ACC112 (cell line): ENCODE measurements at regions not wholly inside any gene's neighbourhood (a gene's known extent, or its start where the extent isn't known, plus 50 kb on each side); places are given as distances from the start of the nearest gene placed in this dataset.

Source experiments
- H2AFZ ChIP-seq: fragments of 200-600 bp; sonication (generic); one replicate; pipeline ENCODE4 v1.6.0; 2017; ENCODE audit warnings: antibody characterized with exemption, low read length; ENCODE audit not compliant: unreplicated experiment
- H3K27ac ChIP-seq: fragments of 200-600 bp; sonication (generic); 2 replicates; pipeline ENCODE4 v1.5.1; 2014; ENCODE audit warnings: low read depth, mild to moderate bottlenecking, antibody characterized with exemption, low read length, moderate library complexity
- H3K27me3 ChIP-seq: fragments of 200-600 bp; sonication (generic); 2 replicates; pipeline ENCODE4 v1.6.1; 2014; ENCODE audit warnings: mild to moderate bottlenecking, antibody characterized with exemption, low read length, moderate library complexity, mixed read lengths; ENCODE audit not compliant: insufficient read depth
- H3K36me3 ChIP-seq: fragments of 200-600 bp; sonication (generic); 2 replicates; pipeline ENCODE4 v1.6.1; 2016; ENCODE audit warnings: mild to moderate bottlenecking, antibody characterized with exemption, low read length, moderate library complexity, mixed read lengths; ENCODE audit not compliant: insufficient read depth
- H3K4me1 ChIP-seq: fragments of 200-600 bp; sonication (generic); one replicate; pipeline ENCODE4 v1.6.1; 2016; ENCODE audit warnings: low read length, mixed read lengths; ENCODE audit not compliant: insufficient read depth, unreplicated experiment, control insufficient read depth
- H3K4me3 ChIP-seq: fragments of 200-600 bp; sonication (generic); 2 replicates; pipeline ENCODE4 v1.5.1; 2014; ENCODE audit warnings: mild to moderate bottlenecking, low read depth, low read length
- H3K79me2 ChIP-seq: fragments of 200-600 bp; sonication (generic); one replicate; pipeline ENCODE4 v1.6.0; 2016; ENCODE audit warnings: low read length; ENCODE audit not compliant: control insufficient read depth, unreplicated experiment, insufficient read depth

GRCh38 chr10:33496096-33496495, 161.6 kb upstream of the NRP1 start:
- peaks cover 10% of the 10 kb centered on the region for H3K4me1 ChIP-seq
- no peaks in the 10 kb centered on the region for H3K36me3 ChIP-seq
- H3K4me3 ChIP-seq = no peak overlapping the region
- no peak overlapping the region for H2AFZ ChIP-seq
- no peaks in the 10 kb centered on the region for H3K27me3 ChIP-seq
- H3K79me2 ChIP-seq = no peaks in the 10 kb centered on the region
- no peak overlapping the region for H3K27ac ChIP-seq

DNA sequence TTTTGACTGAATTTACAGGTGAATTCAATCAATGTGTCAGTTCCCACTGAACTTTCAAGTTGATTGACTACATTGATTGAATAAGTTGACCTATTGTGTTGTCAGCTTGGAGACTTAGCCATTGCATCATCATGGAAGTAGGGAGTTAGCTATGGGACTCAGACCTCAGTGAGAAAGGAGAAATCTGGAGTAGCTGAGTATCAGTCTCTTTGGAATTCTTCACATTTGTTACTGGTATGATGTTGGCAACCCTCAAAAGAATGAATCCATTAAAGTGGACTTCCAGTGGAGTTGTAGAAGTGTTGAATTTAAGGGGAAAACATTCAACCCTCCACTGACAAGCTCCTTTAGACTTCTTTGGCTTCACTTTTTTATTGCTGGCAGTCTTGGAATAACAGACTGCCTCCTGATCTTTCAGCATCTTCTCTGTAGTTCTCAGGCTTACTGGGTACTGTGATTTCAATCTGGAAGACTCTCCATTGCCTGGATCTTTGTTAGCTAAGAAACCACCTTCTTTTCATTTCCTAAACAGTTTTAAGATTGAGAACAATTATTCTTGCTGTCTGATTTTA, 160.3 kb upstream of the NRP1 start:
- Histone ChIP-seq H3K27me3 (no peaks in the 10 kb centered on the region), H3K4me1 (peaks cover 10% of the 10 kb centered on the region), H3K27ac (no peak overlapping the region), H3K79me2 (no peaks in the 10 kb centered on the region), H3K36me3 (no peaks in the 10 kb centered on the region), H3K4me3 (no peak overlapping the region), H2AFZ (no peak overlapping the region)

GRCh38 chr10:33493978-33494377, 159.5 kb upstream of the NRP1 start:
- Histone ChIP-seq H3K36me3 (no peaks in the 10 kb centered on the region), H3K27me3 (no peaks in the 10 kb centered on the region), H3K4me3 (no peak overlapping the region), H2AFZ (no peak overlapping the region), H3K79me2 (no peaks in the 10 kb centered on the region), H3K4me1 (peaks cover 10% of the 10 kb centered on the region), H3K27ac (no peak overlapping the region)

GRCh38 chr10:33493497-33493896, 159.0 kb upstream of the NRP1 start:
- no peaks in the 10 kb centered on the region for H3K79me2 ChIP-seq
- no peak overlapping the region for H3K27ac ChIP-seq
- H2AFZ ChIP-seq = no peak overlapping the region
- H3K4me3 ChIP-seq = no peak overlapping the region
- H3K4me1 ChIP-seq = peaks cover 10% of the 10 kb centered on the region
- H3K27me3 ChIP-seq = no peaks in the 10 kb centered on the region
- H3K36me3 ChIP-seq = no peaks in the 10 kb centered on the region

DNA sequence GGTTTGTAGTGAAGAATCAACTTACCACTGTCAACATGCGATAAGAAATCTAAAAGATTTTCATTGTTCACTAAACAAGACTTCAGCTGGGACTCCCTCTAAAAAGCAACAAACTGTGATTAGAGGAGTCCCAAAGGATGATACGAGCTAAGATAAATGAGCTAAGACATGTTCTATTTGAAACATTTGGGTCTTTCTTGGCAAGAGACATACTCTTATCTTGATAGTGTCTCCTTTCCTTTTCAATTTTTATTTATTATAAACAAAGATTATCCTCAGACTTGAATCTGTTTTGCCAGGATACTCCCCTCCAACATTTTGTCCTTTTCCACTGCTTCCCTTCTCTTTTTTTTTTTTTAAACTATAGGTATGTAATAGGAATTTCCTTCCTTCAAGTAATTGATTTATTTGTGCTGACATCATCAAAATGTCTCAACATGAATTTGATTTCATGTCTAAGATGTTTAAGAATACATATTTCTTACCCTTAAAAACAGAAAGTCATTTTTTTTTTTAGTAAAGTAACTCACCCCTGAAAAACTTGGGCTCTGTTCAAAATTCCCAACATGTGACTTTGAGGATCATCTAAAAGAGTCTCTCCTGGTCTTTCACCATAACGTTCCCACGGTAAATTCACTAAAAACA, 158.4 kb upstream of the NRP1 start:
- Histone ChIP-seq H3K27ac (no peak overlapping the region), H3K79me2 (no peaks in the 10 kb centered on the region), H3K36me3 (no peaks in the 10 kb centered on the region), H3K4me1 (peaks cover 9% of the 10 kb centered on the region), H3K27me3 (no peaks in the 10 kb centered on the region), H3K4me3 (no peak overlapping the region), H2AFZ (no peak overlapping the region)

DNA sequence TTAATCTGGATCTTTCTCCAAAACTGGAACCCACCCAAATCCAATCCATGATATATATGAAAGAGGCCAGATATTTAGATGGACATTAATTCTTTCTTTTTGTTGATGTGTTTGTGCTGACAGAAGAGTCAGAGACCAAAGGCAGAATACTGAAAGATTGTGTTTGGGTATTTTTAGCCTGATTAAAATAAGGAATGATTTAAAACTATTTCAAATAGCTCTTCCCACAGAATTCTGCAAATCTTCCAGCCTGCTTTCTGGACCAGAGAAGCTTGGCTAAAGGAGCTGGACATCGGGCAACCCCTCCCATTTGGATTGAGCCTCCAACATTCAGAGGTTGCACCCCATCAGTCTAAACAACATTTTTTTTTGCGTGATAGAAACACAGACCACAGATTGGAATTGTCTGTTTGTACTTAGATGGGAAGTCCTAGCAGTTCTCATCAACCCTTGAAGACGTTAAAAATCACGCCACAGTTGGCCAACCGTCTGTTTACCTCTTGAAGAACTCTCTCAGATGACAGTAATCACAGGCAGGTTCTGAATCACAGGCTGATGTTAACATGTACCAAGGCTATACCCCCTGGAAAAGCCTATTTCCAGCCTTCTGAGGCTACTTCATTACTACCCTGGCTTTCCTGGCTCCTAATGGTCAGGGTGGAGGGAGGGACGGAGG, 155.2 kb upstream of the NRP1 start:
- H3K27me3 ChIP-seq = no peaks in the 10 kb centered on the region
- no peak overlapping the region for H2AFZ ChIP-seq
- H3K4me1 ChIP-seq = peaks cover 20% of the 10 kb centered on the region
- H3K27ac ChIP-seq = no peak overlapping the region
- H3K79me2 ChIP-seq = no peaks in the 10 kb centered on the region
- H3K36me3 ChIP-seq = no peaks in the 10 kb centered on the region
- no peak overlapping the region for H3K4me3 ChIP-seq

GRCh38 chr10:33487014-33487776, 152.7 kb upstream of the NRP1 start:
- Histone ChIP-seq H3K27ac (peak overlapping the region; percentile 1; the same call in 1 of the 2 replicates), H2AFZ (peak overlapping the region; percentile 98), H3K4me3 (peak overlapping the region; percentile 62), H3K36me3 (no peaks in the 10 kb centered on the region), H3K27me3 (no peaks in the 10 kb centered on the region), H3K4me1 (peaks cover 37% of the 10 kb centered on the region), H3K79me2 (no peaks in the 10 kb centered on the region)

GRCh38 chr10:33485276-33485675, 150.8 kb upstream of the NRP1 start:
- Histone ChIP-seq H3K36me3 (no peaks in the 10 kb centered on the region), H3K4me3 (no peak overlapping the region), H3K4me1 (peaks cover 37% of the 10 kb centered on the region), H3K27me3 (no peaks in the 10 kb centered on the region), H2AFZ (peak overlapping the region; percentile 49), H3K27ac (no peak overlapping the region), H3K79me2 (no peaks in the 10 kb centered on the region)

DNA sequence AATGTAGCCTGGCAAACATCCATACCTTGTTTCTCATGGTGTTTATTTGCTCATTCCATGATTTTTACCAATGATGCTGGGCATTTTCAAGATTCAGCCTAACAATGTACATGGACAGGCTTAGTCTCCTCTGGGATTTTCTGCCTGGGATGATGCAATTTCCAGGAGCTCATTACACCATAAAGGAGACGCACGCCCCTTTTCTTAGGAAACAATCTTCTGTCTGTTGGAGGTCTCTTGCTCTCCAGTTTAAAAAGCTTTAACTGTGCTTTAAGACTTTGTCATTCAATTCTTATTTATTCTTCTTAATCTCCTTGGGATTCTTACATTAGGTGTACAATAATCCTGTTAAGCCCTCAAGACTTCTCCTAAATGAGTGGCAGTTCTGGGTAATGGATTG, 150.3 kb upstream of the NRP1 start:
- Histone ChIP-seq H3K4me1 (peaks cover 37% of the 10 kb centered on the region), H3K27ac (no peak overlapping the region), H3K27me3 (no peaks in the 10 kb centered on the region), H2AFZ (peak overlapping the region; percentile 49), H3K4me3 (no peak overlapping the region), H3K79me2 (no peaks in the 10 kb centered on the region), H3K36me3 (no peaks in the 10 kb centered on the region)

GRCh38 chr10:33483816-33484190, 149.3 kb upstream of the NRP1 start:
- Histone ChIP-seq H3K27me3 (no peaks in the 10 kb centered on the region), H3K4me3 (no peak overlapping the region), H2AFZ (no peak overlapping the region), H3K79me2 (no peaks in the 10 kb centered on the region), H3K4me1 (peaks cover 37% of the 10 kb centered on the region), H3K36me3 (no peaks in the 10 kb centered on the region), H3K27ac (no peak overlapping the region)
